Thoracic aorta (tissue), 2 donors: ENCODE measurements at regions not wholly inside any gene's neighbourhood (a gene's known extent, or its start where the extent isn't known, plus 50 kb on each side); places are given as distances from the start of the nearest gene placed in this dataset.
A peak's percentile ranks its signal among the peaks of the same experiment; 100 is the strongest.

Experiments used
- ATAC-seq: fragments of 150-250 bp; one replicate; pipeline ENCODE4 v1.8.0; 2017; ENCODE audit warnings: low read depth; ENCODE audit not compliant: insufficient number of reproducible peaks, low FRiP score
- DNase-seq: peaks from one replicate; pipeline ENCODE4 v3.0.0-alpha.2; 2020; ENCODE audit warnings: low spot score
- H3K27ac ChIP-seq, 2 donors: fragments of 200-600 bp; sonication (generic); 1 replicate in 1 of 2; 2 replicates in 1 of 2; pipeline ENCODE4 v1.5.1; 2016; ENCODE audit warnings: mild to moderate bottlenecking in 2 of 2, moderate library complexity in 2 of 2
- H3K27me3 ChIP-seq: fragments of 200-600 bp; sonication (generic); replicated peaks from 2 replicates; pipeline ENCODE4 v1.6.0; 2016; ENCODE audit warnings: mild to moderate bottlenecking; ENCODE audit not compliant: insufficient read depth
- H3K36me3 ChIP-seq: fragments of 200-600 bp; sonication (generic); one replicate; pipeline ENCODE4 v1.5.1; 2016
- H3K4me1 ChIP-seq, 2 donors: fragments of 200-600 bp; sonication (generic); 1 replicate in 1 of 2; 2 replicates in 1 of 2; pipeline versions ENCODE4 v1.5.1 to v1.6.0; 2016; ENCODE audit warnings: low read depth in 2 of 2, mild to moderate bottlenecking in 1 of 2; ENCODE audit not compliant: control insufficient read depth in 1 of 2
- H3K4me3 ChIP-seq: fragments of 200-600 bp; sonication (generic); 2 replicates; pipeline ENCODE4 v1.5.1; 2016; ENCODE audit warnings: mild to moderate bottlenecking
- H3K9me3 ChIP-seq: fragments of 200-600 bp; sonication (generic); 2 replicates; pipeline ENCODE4 v1.5.1; 2016
- CTCF ChIP-seq: fragments of 200-600 bp; sonication (generic); IDR thresholded peaks from one replicate; pipeline ENCODE4 v1.5.1; 2019; ENCODE audit warnings: antibody characterized with exemption

- H3K27ac ChIP-seq, result no peak overlapping the region
- no peaks in the 10 kb centered on the region for H3K9me3 ChIP-seq
- TF ChIP-seq CTCF, result no peak
- DNase-seq (no peak), ATAC-seq (no peak)
- no peaks in the 10 kb centered on the region for H3K36me3 ChIP-seq
- peaks cover 0 to 13% of the 10 kb centered on the region in 2 donors for H3K4me1 ChIP-seq
- H3K27me3 ChIP-seq, result no peaks in the 10 kb centered on the region
- no peak overlapping the region for H3K4me3 ChIP-seq
These were observed 471.4 kb downstream of the MN1 start for GRCh38 chr22:27329966-27330645.

- peak; percentile 74 for TF ChIP-seq CTCF
- H3K9me3 ChIP-seq, result no peaks in the 10 kb centered on the region
- DNase-seq (peak; percentile 13), ATAC-seq (no peak)
- H3K36me3 ChIP-seq, result no peaks in the 10 kb centered on the region
- H3K4me3 ChIP-seq, result peak overlapping the region; percentile 41
- no peak overlapping the region for H3K27ac ChIP-seq
- H3K4me1 ChIP-seq, result peaks cover 0 to 13% of the 10 kb centered on the region in 2 donors
- no peaks in the 10 kb centered on the region for H3K27me3 ChIP-seq
These were observed 469.9 kb downstream of the MN1 start for GRCh38 chr22:27331526-27332281.

- no peak for DNase-seq
These were observed 466.4 kb downstream of the MN1 start for GRCh38 chr22:27335102-27335660.

GRCh38 chr22:27336151-27337090, 465.1 kb downstream of the MN1 start:
- peaks cover 0 to 19% of the 10 kb centered on the region in 2 donors for H3K4me1 ChIP-seq
- H3K9me3 ChIP-seq, result no peaks in the 10 kb centered on the region
- no peak overlapping the region for H3K4me3 ChIP-seq
- no peaks in the 10 kb centered on the region for H3K27me3 ChIP-seq
- H3K36me3 ChIP-seq, result no peaks in the 10 kb centered on the region
- H3K27ac ChIP-seq, result no peak overlapping the region
- ATAC-seq (no peak), DNase-seq (no peak)
- TF ChIP-seq CTCF, result no peak

More at GRCh38 chr22:27335102-27335660, 466.4 kb downstream of the MN1 start:
- Histone ChIP-seq H3K27ac (no peak overlapping the region), H3K9me3 (no peaks in the 10 kb centered on the region), H3K27me3 (no peaks in the 10 kb centered on the region), H3K36me3 (no peaks in the 10 kb centered on the region), H3K4me3 (no peak overlapping the region), H3K4me1 (peaks cover 0 to 21% of the 10 kb centered on the region in 2 donors)
- no peak for ATAC-seq
- no peak for TF ChIP-seq CTCF
